Body of pancreas (tissue), 4 donors: ENCODE measurements at regions not wholly inside any gene's neighbourhood (a gene's known extent, or its start where the extent isn't known, plus 50 kb on each side); places are given as distances from the start of the nearest gene placed in this dataset.

Source experiments
- CTCF ChIP-seq, 7 experiments: fragments of 450-650 bp in 4 of 7; fragments of 200-600 bp in 3 of 7; sonication (generic) in 3 of 7; IDR thresholded peaks; one replicate each; pipeline ENCODE4 v1.5.1; 2016 to 2019; ENCODE audit warnings: antibody characterized with exemption in 7 of 7
- POLR2A ChIP-seq, 3 donors: fragments of 450-650 bp; IDR thresholded peaks; one replicate each; pipeline ENCODE4 v1.6.1; 2016; ENCODE audit warnings: antibody characterized with exemption in 3 of 3, mild to moderate bottlenecking in 2 of 3

GRCh38 chr6:121791396-121792315 is 356.2 kb downstream of the GJA1 start:
- TF ChIP-seq CTCF (IDR thresholded peaks at IDR 0.05) (no peak), POLR2A (IDR thresholded peaks at IDR 0.05) (no peak)
